GM21447 (cell line): ENCODE measurements at regions not wholly inside any gene's neighbourhood (a gene's known extent, or its start where the extent isn't known, plus 50 kb on each side); places are given as distances from the start of the nearest gene placed in this dataset.
"Not testable (repeated sequence)": the region's sequence is repeated elsewhere in the genome, so short reads cannot be mapped to it uniquely, and the experiment has no call there.

ENCODE experiments used
- ATAC-seq: cut with Tn5 transposase; IDR thresholded peaks from one replicate; pipeline ENCODE4 v1.9.1; 2021; ENCODE audit not compliant: unreplicated experiment

- no peak for ATAC-seq
Measured at GRCh38 chr15:96053031-96053780, 277.3 kb upstream of the NR2F2 start.

DNA sequence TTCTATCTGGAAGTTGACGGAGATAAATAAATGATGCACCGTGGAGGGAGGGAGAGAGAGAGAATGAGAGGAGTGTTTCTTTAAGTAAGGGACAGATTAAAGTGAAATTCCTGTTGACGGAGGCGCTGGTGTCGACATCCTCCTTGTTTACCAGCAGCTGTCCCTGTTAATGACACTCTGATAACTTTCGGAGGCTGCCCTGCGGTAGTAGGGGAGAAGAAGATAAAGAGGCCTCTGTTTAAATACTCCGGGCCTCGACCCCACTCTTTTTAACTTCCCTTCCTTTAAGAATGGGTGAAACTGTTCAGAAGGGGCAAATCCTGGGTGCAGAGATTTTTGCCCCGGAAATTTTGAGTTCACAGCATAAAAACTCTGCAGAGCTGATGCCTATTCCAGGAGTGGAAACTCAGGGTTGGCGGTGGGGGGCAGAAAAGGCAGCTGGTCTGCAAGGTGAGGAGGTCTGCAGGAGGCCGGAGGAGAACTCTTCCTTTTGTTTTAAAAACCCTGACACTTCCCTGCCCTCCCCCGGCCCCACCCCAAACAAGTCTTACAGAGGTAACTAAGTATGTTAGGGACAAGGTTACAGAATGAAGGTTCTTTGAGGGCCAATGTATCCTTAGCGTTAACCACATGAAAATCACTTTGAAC lies 276.6 kb upstream of the NR2F2 start:
- ATAC-seq, result no peak

DNA sequence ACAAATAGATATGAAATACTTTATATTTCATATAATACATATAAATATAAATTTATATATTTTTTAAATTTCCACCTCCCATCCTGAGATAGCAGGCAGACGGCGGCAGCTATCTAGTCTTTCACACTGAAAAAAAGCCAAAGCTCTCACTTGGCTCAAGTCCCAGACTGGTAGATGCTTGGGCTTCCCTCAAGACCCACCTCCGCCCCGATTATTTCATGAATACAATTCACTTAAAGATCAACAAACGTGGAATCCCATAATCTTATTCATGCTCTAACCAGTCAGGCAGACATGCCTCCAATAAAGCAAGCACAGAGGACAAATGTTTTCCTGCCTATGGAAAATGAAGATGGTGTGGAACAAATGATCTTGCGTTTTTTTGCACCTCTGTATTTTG lies 275.9 kb upstream of the NR2F2 start:
- ATAC-seq, result no peak

DNA sequence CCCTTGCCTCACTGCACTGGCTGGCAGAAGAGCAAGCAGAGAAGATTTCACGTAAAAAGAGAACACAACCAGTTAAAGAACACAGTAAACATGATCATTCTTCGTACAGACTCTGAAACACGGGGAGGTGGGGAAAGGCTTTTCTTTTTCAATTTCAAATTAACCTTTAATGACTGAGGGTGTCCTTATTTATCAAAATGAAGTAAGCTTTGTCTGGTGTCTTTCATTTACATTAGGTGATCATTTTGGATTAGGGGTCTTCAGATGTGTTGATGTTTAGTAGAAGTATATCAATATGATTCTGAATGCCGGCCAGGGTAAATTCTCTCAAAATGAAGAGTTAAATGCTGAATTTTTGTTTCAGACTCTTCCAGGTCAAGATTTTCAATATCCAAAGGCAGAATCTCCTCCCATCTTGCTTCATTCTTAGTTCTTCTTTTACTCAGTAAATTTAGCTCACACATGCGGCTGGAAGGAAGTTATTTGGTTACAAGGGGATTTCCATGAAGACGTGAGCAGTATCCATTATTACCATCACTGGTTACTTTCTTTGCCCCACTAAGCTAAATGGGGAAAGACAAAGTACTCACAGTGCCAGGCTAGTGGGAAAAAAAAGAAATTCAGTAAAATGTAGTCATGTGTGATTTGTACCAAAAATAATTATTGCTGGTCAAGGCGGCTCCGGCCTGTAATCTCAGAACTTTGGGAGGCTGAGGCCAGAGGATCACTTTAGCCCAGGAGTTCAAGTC lies 272.2 kb upstream of the NR2F2 start:
- peak; percentile 89 for ATAC-seq

DNA sequence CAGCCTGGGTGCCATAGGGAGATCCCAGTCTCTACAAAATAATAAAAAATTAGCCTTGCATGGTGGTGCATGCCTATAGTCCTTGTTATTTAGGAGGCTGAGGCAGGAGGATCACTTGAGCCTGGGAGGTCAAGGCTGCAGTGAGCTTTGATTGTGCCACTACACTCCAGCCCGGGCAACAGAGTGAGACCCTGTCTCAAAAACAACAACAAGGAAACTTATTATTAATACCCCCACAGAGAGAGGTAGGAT lies 271.7 kb upstream of the NR2F2 start:
- ATAC-seq, result not testable (repeated sequence)

- not testable (repeated sequence) for ATAC-seq
Measured at GRCh38 chr15:96060591-96060990, 269.9 kb upstream of the NR2F2 start.

- ATAC-seq, result no peak
Measured at GRCh38 chr15:96064351-96064756, 266.1 kb upstream of the NR2F2 start.

DNA sequence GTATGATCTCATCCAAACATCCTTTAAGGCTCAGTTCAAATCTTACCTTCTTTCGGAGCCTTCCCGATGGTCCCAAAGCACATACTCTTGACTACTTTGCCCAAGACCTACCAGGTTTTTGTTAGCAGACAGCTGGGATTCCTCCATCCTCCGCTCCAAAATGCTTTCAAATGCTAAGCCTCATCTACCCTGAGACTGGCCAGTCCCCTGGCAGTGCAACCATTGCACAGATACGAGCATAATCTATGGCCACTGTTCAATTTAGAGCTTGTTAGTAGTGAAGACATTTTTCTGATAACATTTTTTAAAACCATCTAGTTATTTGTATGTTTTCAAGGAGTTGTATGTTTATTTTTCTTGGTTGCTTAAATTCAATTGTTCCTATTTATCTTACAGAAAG lies 264.4 kb upstream of the NR2F2 start:
- ATAC-seq, result no peak

- no peak for ATAC-seq
Measured at GRCh38 chr15:96066852-96067495, 263.5 kb upstream of the NR2F2 start.

DNA sequence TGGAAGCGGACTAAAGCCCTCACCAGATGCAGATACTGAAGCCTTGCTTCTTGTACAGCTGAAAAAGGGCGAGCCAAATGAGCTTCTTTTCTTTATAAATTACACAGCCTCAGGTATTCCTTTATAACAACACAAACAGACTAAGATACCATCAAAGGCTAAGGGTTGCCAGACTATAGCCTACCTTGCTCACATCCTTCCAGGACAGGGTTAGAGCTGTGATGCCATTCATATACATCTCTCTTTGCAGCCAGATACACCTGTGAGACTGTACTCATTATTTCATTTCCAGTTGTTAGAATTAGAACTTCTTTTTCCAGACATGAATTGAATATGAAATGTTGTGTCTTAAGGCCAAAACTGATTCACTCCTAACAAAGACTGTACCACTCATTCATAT lies 262.8 kb upstream of the NR2F2 start:
- ATAC-seq, result no peak

GRCh38 chr15:96068897-96069296 lies 261.6 kb upstream of the NR2F2 start:
- no peak for ATAC-seq

GRCh38 chr15:96070636-96071035 lies 259.9 kb upstream of the NR2F2 start:
- ATAC-seq, result no peak

GRCh38 chr15:96072821-96073220 lies 257.7 kb upstream of the NR2F2 start:
- ATAC-seq, result no peak

GRCh38 chr15:96073908-96074307 lies 256.6 kb upstream of the NR2F2 start:
- ATAC-seq, result no peak

GRCh38 chr15:96075895-96076294 lies 254.6 kb upstream of the NR2F2 start:
- ATAC-seq, result no peak

- ATAC-seq, result no peak
Measured at GRCh38 chr15:96076350-96076749, 254.2 kb upstream of the NR2F2 start.

DNA sequence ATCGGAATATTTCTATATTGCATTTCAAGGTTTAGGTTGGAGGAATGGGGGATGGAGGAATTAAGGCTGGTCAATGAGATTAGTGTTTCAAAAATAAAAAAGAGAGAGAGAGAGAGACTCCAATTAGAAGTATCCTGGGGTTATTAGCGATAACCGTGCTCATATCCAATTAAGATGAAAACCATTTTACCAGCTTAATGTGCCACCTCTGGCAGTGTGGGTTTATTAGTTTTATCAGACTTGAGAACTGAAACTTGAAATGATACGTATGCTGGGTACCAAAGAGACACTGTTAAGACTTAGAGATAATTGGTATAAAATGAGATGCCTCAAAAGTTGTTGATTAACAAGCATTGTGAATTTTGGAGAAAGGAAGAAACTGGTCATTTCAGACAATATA lies 251.5 kb upstream of the NR2F2 start:
- no peak for ATAC-seq

DNA sequence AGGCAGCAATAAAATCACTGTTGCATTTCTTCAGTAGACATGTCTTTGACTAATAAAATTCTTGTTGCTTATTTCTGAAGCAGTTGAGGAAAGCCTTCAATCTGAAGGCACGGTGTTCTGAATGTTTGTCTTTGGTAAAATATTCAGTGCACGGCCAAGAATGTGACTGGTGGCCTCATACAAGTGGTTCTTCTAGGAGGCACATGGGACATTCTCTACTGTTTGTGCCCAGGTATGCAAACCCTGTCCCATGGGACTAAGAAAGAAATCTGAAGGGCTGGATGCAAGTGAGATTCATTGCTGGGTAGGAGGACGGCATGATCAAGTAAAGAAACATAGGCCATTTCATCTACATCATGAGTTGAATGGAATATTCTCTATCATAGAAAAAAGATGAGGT lies 250.6 kb upstream of the NR2F2 start:
- no peak for ATAC-seq

- ATAC-seq, result no peak
Measured at GRCh38 chr15:96086164-96086563, 244.3 kb upstream of the NR2F2 start.

DNA sequence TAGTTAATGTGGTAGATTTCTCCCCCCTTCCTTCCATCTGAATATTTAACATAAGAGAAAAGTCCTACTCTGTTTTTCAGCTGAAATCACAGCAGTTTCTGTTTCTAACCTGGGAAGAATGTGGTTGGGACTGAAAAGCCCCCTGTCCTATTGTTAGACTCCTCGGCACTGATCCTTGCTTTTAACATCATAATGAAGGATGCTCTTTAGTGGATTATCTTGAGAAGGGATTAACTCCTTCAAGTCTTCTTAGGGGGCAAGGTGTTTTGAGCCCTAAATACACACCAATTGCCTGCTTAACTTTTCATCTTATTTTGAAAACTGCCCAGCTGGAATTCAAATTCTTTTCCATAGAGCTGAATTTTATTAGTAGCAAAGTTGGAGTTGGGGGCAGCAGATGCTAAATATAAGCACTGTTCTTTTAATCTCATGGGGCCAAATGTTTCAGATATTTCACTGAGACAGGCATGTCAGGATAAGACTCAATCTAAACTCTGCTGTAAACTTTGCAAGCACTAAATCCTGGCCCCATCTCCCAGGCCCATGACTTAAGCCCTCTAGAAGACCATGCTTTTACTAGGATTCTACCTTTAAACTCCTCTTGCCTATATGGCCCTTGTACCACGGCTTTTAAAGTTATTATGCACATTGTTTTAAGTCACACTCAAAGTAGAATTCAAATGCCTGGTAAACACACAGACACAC lies 243.2 kb upstream of the NR2F2 start:
- ATAC-seq, result no peak

- ATAC-seq, result no peak
Measured at GRCh38 chr15:96088650-96089049, 241.8 kb upstream of the NR2F2 start.
